Hematopoietic multipotent progenitor cell (in vitro differentiated cells): ENCODE measurements at regions not wholly inside any gene's neighbourhood (a gene's known extent, or its start where the extent isn't known, plus 50 kb on each side); places are given as distances from the start of the nearest gene placed in this dataset.

Experiments
- DNase-seq, 3 donors: peaks; one replicate each; pipeline ENCODE4 v3.0.0-alpha.2; 2011 to 2015; ENCODE audit warnings: low read depth in 2 of 3, low spot score in 2 of 3

DNA sequence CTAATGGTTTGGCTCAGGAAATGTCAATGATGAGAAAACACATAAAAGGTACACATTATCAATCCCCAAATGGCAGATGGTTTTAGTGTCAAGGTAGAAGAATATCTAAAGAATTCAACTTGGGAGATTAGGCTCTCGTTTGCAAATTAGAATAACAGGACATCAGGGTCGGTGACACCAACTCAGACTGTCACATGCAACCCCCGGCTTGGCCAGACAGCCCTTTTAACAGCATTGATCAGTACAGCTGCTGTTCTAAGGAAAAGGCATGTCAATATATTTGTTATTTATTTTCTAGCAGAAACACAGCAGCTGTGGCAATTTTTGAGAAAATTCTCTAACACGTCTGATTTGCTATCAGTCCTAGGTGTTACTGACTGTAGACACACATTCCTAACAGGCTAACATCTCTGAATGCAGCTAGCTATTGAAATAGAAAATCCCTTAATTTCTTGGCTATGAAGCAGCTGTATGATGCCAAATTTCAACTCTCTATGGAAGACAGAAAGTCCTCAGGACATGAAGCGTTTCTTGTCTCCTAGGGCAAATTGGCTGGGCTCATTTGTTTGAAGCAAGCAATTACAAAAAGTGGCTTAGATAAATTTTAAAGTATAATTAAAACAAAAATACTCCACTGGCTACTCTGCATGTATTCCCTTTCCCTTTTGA lies 269.0 kb upstream of the CXXC4 start:
- DNase-seq: no peak

DNA sequence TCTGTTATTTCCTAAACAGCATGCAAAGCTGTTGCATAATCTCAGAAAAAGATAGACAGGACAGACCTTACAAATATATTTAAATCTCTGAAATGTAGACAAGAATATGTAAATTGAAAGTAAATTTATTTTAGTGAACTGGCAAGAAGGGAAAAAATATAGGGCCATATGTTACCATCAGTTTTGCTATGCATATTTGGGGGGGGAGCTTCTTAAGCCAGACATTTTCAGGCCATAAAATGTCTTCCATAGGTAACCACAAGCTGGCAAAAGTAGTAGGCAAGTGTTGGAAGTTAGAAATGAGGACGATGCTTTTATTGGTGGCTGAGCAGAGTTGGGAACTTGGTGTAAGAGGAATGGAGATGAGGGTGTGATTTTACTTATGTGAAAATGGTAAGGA lies 272.0 kb upstream of the CXXC4 start:
- DNase-seq: no peak

DNA sequence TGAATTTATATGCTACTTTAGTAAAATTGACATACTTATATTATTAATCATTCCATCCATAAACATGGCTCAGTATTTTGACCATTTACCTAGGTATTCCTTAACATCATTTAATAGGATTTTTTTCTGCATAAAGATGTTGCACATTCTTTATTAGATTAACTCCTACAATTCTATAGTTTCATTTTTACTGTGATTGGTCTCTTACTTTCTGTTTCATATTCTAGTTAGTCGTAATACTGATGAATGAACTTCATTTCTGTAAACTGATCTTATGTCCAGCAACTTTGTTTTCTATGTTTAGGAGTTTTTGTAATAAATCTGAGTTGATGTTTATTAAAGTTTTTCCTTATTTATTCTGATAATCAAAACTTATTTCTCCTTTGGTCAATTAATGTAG lies 278.2 kb upstream of the CXXC4 start:
- peak in 1 of 3 donors; percentile 4 for DNase-seq

DNA sequence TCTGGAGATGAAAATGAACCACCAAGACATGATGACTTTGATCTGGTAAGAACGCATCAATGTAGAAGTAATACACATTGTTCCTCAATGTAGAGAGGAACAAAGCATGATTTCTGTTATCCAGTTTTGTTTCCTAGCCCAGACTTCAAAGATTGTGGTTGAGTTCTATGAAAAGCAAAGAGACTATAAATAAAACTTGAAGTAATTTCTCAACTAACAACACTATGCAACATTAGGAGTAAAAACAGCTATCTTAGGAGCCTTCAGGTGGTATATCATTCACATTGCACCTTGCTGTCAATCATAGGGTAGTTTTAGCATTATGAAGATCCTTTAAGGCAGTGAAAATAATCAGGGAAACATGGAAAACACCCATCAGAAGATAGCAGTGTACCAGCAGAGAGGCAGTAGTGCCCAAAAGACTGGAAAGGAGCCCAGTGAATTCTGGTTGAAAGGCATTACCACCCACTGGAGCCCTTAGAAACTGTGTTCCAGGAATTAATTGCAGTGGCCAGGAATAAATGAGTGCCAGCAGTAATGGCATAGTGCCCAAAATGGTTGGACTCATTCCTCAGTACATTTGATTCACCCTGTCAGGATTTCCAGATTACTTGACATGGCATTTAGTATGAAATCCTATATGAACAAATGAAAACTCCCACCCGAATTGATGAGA lies 300.7 kb upstream of the CXXC4 start:
- DNase-seq: no peak

DNA sequence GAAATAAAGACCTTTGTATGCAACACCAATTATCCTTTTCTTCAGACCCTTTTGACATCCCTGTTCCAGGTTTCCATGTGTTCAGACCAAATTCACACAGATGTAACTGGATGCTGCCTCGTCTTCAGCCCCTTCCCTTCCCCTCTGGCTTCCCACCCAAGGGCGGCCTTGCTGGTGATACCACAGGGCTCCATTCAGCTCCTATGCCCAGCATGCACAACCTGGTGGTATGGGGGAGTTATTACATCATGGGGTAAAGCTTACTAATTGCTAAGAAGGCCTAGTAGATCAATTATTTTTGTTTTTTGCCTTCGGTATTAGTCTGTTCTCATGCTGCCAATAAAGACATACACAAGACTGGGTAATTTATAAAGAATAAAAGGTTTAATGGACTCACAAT lies 317.0 kb upstream of the CXXC4 start:
- DNase-seq: no peak

DNA sequence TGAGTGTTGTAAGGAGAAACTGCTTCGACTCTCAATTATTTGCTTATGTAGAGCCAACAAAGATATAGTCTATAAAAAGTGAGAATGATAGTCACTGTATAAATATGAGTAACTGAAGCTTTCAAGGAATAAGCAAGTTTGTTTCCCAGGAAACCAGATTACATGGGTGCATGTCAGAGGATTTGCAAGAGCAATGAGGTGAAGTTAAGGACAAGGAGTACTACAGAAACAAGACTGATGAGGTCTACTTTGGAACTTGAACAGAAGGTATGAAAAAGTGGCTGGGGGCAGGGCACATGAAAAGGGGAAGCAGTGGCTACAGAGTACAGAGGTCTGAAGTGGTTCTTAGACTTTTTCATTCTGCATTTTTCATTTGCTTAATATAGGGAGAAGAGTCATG lies 321.0 kb upstream of the CXXC4 start:
- DNase-seq: peak in 1 of 3 donors; percentile 27

DNA sequence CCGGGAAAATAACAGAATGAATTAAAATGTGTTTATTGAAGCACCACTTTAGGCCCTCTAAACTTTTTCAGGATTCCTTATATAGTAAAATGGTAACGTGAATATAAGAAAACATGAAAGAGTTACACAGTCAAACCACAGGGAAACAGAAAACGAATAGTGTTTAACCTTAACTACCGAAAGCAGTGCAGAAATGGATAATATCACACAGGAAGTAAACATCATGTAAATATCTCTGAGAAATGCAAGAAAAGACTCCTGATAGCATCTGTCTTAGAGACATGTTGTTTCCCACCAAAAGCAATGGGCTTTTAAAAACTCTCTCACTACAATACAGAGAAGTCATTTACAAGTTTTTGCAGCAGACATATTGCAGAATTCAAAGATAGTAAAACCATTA lies 323.9 kb upstream of the CXXC4 start:
- no peak for DNase-seq

DNA sequence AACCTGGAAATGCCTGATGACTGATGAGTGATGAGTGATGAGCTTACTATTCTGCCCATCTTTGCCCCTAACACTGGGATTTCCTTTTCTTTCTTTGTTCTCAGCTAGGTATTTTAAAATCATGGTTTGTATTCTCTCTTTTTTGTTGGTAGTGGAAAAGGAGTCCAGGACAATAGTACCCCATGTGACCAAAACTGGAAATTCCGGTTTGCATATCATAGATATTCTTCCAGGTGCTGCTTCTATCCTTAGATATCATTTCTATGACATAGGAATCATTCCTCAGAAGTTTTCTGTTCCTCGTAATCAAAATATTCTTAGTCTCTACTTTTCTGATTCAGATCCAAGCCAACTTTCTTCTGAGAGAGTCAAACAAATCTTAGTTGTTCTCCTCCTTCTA lies 320.5 kb upstream of the TET2 start:
- no peak for DNase-seq

DNA sequence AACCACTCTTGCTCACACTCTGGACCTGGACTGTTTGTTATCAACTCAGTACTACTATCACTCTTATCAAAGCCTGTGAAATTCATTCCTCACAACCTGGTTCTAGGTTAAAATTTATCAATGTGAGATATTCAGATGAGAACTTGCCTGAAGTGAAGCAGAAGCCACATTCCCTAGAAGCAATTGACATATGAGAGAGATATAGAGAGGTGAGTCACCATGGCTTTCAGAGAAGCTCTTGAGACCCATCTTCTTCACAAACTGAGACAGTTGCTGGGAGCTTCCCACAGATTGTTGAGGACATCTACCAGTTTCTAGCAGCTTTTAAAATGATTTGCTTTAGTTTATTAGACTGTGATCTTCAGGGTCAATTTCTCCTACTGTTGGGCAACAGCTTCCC lies 316.9 kb upstream of the TET2 start:
- no peak for DNase-seq

DNA sequence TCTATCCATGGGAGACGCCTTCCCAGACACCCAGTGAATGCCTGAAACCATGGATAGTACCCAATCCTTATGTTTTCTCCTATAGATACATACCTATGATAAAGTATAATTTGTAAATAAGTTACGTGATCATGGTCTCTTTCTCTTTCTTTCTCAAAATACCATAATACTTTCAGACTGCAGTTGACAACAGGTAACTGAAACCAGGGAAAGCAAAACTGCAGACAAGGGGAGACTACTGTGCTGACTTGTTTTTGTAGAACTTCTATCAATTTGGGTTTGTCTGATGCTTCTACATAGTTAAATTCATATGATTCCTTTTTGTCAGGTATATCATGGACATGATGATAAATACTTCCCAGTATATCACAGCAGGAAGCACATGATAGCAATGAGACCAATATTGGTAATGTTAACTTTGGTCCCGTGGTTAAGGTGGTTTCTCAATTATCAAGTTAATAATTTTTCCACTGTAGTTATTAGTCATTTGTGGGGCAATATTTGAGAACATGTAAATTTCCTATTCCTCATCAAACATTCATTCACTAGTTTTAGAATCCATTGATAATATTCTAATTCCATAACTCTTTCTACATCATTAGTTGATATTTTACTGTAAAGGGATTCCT lies 298.0 kb upstream of the TET2 start:
- no peak for DNase-seq

DNA sequence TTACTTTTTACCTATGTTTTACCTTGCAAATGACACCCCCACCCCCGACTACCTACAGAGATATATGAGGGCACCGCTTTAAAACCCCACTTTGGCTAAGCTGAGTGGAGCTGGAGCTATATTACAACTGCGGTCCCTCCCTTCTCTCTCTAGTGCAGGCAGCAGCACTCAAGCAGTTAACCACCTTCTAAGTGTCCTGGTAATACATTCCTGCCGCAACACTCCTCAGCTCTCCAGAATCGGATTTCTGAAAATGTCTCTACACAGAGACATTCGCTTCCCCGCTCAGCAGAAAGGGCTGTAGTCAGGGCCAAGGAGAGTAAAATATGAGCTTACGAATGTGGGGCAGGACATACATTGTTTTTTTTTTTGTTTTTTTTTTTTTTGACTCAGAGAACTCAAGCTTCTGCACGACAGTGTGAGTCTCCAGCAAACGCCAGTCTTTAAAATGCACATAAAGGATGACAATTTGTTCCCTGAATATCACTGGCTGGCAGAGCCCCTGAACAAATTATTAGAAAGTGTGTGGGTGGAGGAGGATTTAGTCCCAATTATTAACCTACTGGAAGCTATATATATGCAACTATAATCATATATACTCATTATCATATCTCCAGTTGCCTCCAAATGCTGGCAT lies 287.0 kb upstream of the TET2 start:
- DNase-seq: no peak

DNA sequence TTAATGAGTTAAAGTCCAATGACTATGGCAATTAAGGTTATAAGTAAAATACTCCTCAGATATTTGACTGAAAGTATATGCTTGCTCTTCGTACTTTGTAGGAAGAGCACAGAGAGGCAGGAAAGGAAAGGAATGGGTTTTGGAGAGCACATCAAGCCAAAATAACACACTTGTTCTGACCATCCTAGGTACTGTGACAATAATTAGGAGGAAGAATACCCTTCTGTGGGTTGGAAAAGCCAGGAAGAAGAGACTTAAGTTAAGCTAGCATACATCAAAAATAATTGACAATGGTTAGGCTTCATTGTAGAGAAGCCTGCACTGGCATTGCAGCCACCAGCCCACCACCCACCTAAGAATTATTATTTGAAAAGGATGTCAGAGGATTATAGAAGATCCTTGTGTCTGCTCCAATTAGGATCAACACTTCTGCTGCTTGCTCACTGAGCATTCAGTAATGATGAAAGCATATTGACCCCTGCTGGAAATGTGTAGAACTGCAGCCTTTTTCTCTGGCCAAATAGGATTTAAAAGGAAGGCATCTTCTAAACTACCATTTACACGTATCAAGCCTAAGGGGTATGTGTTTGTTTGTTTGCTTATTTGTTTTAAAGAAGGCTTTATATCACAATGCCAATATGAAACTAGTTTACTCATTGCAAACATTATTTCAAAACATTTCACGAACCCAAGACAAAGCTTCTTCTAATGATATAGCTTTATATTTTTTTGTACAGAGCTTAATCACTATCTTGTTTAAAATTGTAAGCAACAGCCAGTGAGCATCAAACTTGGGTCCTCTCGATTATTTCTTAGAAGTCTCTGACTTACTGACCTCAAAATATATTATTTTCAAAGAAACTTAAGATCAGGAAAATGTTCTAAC lies 286.2 kb upstream of the TET2 start:
- DNase-seq: peak in 2 of 3 donors; percentile 53 to 80

DNA sequence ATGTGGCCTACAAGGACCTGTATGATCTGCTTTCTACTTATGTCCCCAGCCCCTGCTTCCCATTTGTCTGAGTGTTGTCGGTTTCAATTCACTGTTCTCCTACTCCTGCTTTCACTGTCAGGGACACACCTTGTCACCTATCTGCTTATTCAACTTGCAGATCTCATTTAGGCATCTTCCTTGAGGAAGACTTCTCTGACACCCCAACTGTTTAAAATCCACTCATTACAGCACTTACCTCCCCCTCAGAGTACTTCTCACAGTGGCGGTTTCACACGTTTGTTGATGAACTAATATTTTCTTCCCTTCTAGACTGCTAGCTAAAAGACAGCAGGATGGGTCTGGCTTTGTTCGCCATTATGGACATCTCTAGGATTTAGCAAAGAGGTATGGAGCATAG lies 279.9 kb upstream of the TET2 start:
- no peak for DNase-seq

DNA sequence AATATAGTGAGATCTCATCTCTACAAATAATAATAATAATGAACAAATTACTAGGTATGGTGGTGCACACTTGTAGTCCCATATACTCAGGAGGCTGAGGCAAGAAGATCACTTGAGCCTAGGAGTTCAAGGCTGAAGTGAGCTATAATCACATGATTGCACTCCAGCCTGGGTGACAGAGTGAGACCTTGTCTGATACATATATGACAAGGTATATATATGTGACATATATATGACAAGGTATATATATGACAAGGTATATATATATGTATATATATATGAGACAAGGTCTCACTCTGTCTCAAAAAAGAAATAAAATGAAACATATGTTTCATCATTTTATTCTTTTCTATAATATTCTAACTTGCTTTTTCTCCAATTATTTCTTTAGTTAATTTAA lies 278.1 kb upstream of the TET2 start:
- no peak for DNase-seq

DNA sequence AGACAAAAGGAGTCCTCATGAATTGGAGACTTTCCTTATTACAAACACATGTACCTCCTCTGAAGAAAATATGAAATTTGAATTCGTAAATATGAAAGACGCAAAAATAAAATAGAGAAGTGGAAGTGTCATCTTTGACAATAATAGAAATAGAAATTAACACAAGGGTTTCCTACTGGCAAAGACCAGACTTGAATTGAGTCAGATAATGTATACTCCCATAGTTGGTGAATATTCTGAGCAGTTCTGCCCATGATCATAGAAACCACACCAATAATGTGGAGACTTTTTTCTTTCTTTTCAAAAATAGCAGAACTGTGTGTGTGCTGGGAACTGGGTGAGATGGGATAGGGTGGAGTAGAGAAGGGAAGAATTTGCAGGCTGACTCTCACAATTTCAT lies 277.7 kb upstream of the TET2 start:
- no peak for DNase-seq

DNA sequence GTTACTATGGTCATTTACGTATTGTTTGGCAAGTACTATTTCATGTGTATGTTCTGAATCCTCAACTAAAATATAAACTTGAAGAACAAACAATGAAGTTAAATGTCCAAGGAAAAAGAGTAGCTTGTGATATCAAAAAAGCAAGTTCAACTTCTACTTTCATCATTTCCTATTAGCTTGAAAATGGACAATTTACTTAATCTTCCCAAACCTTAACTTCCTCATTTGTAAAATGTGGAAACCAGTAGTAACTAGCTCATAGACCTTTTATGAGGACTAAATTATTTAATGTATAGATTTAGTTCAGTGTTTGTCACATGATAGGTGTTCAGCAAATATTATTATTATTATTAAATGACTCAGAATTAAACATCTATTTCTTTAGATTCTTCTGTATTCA lies 276.8 kb upstream of the TET2 start:
- no peak for DNase-seq

DNA sequence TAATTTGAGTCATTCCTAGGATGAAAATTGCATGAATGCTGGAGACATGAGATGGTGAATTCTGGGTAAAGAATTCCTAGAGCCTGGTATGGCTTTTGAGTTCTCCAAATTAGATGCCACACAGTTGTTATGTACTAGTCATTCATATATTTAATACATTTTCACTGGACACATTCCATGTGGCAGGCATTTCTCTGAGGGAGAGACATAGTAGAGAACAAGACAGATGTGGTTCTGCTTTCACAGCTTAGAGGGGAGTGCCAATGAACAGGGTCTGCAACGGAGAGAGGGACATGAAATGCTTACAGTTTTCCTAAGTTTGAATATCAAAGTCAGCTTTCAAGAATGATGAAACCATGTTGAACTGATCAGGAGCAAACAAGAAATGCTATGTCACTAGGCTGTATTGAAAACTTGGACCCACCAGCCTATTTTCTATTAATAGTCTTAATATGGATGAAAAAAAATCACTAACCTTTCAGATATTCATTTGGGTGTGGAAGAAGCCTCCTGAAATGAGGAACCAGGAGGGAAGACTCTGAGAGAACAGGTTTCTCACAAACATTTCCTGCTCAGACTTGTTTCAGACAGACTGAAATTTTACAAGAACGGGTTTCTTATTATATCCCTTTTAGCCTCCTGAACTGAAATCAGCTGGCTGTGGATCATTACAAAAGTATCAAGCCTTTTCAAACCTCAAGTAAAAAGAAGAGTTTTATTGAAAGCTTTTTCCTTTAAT lies 276.0 kb upstream of the TET2 start:
- DNase-seq: no peak

DNA sequence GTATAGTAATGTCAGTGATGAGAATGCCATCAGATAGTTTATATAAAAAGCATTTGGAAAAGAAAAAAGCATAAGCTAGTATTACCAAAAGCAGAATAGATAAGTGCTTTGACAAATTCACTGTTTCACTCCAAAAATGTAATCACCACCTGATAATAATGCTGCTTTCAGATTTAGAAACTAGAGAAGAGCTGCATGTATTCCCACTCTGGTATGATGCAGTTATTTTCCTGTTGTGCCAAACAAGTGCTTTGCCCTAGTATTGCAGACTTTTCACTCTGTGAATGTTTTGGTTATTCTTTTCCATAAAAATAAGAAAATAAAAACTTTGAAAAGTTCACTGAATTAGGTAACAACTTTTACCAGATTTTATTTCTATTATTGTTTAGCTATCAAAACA lies 267.7 kb upstream of the TET2 start:
- DNase-seq: no peak

DNA sequence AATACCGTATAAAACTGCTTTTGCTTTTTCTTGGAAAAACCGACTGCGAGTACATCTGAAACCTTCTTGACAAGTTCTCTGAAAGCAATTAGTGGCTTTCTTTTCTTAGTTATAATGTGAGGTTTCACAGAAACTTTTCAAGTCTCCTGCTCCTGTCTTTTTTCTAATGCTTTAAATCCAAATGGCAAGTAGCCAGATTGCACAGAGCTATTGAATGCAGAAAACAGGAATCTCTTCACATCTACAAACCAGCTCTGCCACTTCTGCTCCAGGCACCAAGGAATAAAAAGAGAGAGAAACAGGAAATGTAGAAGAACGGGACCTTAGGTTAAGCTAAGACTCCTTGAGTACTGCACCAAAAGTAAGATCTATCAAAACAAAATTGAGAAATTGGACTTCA lies 267.3 kb upstream of the TET2 start:
- DNase-seq: no peak

DNA sequence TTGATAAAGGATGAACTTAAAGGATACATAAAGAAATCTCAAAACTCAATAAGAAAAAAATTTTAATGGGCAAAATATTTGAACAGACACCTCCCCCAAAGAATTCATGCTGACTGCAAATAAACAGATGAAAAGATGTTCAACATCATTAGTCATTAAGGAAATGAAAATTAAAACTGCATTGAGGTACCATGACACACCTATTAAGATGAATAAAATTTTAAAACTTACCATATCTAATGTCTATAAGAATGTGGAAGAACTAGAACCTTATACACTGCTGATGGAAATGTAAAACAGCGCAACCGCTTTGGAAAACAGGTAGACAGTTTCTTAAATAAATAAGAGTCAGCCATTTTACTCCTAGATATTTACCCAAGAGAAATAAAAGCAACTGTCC lies 266.8 kb upstream of the TET2 start:
- no peak for DNase-seq
